Subcutaneous abdominal adipose tissue (tissue), 5 donors: ENCODE measurements at regions not wholly inside any gene's neighbourhood (a gene's known extent, or its start where the extent isn't known, plus 50 kb on each side); places are given as distances from the start of the nearest gene placed in this dataset.

Source experiments
- H3K27ac ChIP-seq: one replicate; pipeline ENCODE4 v1.7.0; 2013; ENCODE audit warnings: low read depth, mild to moderate bottlenecking, inconsistent platforms, low read length, moderate library complexity
- H3K27me3 ChIP-seq, 5 donors: one replicate each; pipeline ENCODE4 v1.7.0; 2013; ENCODE audit warnings: low read length in 5 of 5, inconsistent platforms in 1 of 5; ENCODE audit not compliant: control insufficient read depth in 5 of 5, insufficient read depth in 4 of 5
- H3K36me3 ChIP-seq, 5 donors: one replicate each; pipeline ENCODE4 v1.7.0; 2013; ENCODE audit warnings: low read length in 5 of 5; ENCODE audit not compliant: control insufficient read depth in 5 of 5, insufficient read depth in 5 of 5
- H3K4me1 ChIP-seq, 5 donors: one replicate each; pipeline ENCODE4 v1.7.0; 2013; ENCODE audit warnings: low read length in 5 of 5, mild to moderate bottlenecking in 3 of 5, moderate library complexity in 1 of 5; ENCODE audit not compliant: control insufficient read depth in 5 of 5, insufficient read depth in 5 of 5
- H3K4me3 ChIP-seq, 5 donors: one replicate each; pipeline ENCODE4 v1.7.0; 2013; ENCODE audit warnings: low read length in 5 of 5, low read depth in 1 of 5
- H3K9ac ChIP-seq, 5 donors: one replicate each; pipeline ENCODE4 v1.7.0; 2013; ENCODE audit warnings: low read length in 5 of 5, mild to moderate bottlenecking in 4 of 5, moderate library complexity in 3 of 5
- H3K9me3 ChIP-seq, 5 donors: one replicate each; pipeline ENCODE4 v1.7.0; 2013; ENCODE audit warnings: low read length in 5 of 5; ENCODE audit not compliant: control insufficient read depth in 5 of 5
- donor health status: healthy.
- donor health status: healthy.
- donor health status: healthy.
- donor health status: healthy.
- donor health status: healthy.

GRCh38 chr3:28781053-28781452, 432.4 kb upstream of the AZI2 start:
- Histone ChIP-seq H3K36me3 (no peaks in the 10 kb centered on the region), H3K9ac (no peak overlapping the region), H3K27ac (no peak overlapping the region), H3K4me1 (no peaks in the 10 kb centered on the region), H3K9me3 (no peaks in the 10 kb centered on the region), H3K4me3 (no peak overlapping the region), H3K27me3 (no peaks in the 10 kb centered on the region)

DNA sequence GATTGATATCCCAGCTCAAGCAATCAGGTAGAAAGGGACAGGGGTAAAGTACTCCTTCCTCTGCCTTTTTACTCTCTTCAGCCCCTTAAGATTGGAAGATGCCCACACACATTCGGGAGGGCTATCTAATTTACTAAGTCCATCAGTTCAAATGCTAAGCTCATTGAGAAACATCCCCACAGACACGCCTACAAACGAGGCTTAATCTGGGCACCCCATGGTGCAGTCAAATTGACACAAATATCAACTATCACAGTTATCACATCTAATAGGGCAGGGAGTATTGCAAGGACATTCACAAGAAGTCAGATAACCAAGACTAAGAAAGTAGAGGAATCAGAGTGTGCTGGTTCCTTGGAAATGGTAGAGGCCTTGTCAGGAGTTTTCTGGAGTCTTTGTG, 437.8 kb upstream of the AZI2 start:
- no peaks in the 10 kb centered on the region for H3K9me3 ChIP-seq
- no peak overlapping the region for H3K4me3 ChIP-seq
- H3K27me3 ChIP-seq: no peaks in the 10 kb centered on the region
- H3K36me3 ChIP-seq: no peaks in the 10 kb centered on the region
- H3K9ac ChIP-seq: no peak overlapping the region
- H3K4me1 ChIP-seq: no peaks in the 10 kb centered on the region
- no peak overlapping the region for H3K27ac ChIP-seq

DNA sequence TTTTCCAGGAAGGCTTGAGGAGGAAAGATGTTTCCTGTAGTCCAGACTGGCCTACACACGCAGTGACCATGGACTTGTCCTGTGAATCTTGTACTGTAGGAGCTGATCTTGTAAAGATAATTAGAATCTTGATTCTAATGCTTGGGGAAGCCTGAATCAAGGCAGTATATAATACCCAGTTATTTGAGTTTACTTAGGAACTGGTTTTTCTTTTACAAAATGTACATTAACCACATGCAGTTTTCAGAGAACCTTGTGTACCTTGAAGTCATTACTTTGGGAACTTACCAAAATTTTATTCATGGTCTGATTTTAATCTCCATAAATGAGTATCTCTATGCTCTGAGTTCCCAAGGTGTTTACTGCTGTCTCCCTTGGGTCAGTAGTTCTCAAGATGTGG, 439.9 kb upstream of the AZI2 start:
- Histone ChIP-seq H3K4me1 (no peaks in the 10 kb centered on the region), H3K4me3 (no peak overlapping the region), H3K27me3 (no peaks in the 10 kb centered on the region), H3K36me3 (no peaks in the 10 kb centered on the region), H3K27ac (no peak overlapping the region), H3K9me3 (no peaks in the 10 kb centered on the region), H3K9ac (no peak overlapping the region)

GRCh38 chr3:28791713-28792255, 443.2 kb upstream of the AZI2 start:
- H3K4me1 ChIP-seq: no peaks in the 10 kb centered on the region
- no peak overlapping the region for H3K9ac ChIP-seq
- H3K27ac ChIP-seq: no peak overlapping the region
- no peaks in the 10 kb centered on the region for H3K36me3 ChIP-seq
- H3K9me3 ChIP-seq: no peaks in the 10 kb centered on the region
- H3K27me3 ChIP-seq: no peaks in the 10 kb centered on the region
- no peak overlapping the region for H3K4me3 ChIP-seq

DNA sequence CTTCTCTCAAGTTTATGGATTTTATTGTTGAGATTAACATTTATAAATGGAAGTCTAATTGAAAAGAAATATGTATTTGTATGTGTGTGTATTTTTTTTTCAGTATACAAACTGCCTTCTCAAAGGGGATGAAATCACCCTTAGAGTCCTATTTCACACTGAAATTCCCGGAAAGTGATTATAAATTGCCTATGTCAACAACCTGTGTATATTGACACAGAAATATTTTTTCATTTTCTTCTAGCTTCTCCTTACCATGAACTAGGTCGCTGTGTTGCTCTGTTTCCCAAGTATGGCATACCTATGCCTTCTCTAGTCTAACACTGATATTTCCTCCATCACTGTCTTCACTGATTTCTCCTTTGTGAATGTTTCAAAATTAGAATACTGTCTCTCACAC, 444.0 kb upstream of the AZI2 start:
- no peaks in the 10 kb centered on the region for H3K9me3 ChIP-seq
- H3K4me1 ChIP-seq: no peaks in the 10 kb centered on the region
- no peak overlapping the region for H3K4me3 ChIP-seq
- H3K36me3 ChIP-seq: no peaks in the 10 kb centered on the region
- H3K9ac ChIP-seq: no peak overlapping the region
- no peaks in the 10 kb centered on the region for H3K27me3 ChIP-seq
- no peak overlapping the region for H3K27ac ChIP-seq

GRCh38 chr3:28799084-28799483, 450.5 kb upstream of the AZI2 start:
- no peaks in the 10 kb centered on the region for H3K4me1 ChIP-seq
- no peaks in the 10 kb centered on the region for H3K9me3 ChIP-seq
- no peak overlapping the region for H3K4me3 ChIP-seq
- no peak overlapping the region for H3K9ac ChIP-seq
- no peaks in the 10 kb centered on the region for H3K36me3 ChIP-seq
- H3K27ac ChIP-seq: no peak overlapping the region
- H3K27me3 ChIP-seq: no peaks in the 10 kb centered on the region

- no peak overlapping the region for H3K27ac ChIP-seq
- no peaks in the 10 kb centered on the region for H3K4me1 ChIP-seq
- H3K9me3 ChIP-seq: no peaks in the 10 kb centered on the region
- no peak overlapping the region for H3K4me3 ChIP-seq
- H3K9ac ChIP-seq: no peak overlapping the region
- no peaks in the 10 kb centered on the region for H3K27me3 ChIP-seq
- H3K36me3 ChIP-seq: no peaks in the 10 kb centered on the region
Measured at GRCh38 chr3:28800203-28800602, 451.6 kb upstream of the AZI2 start.

- Histone ChIP-seq H3K4me1 (no peaks in the 10 kb centered on the region), H3K4me3 (no peak overlapping the region), H3K9ac (no peak overlapping the region), H3K27me3 (no peaks in the 10 kb centered on the region), H3K36me3 (no peaks in the 10 kb centered on the region), H3K9me3 (no peaks in the 10 kb centered on the region), H3K27ac (no peak overlapping the region)
Measured at GRCh38 chr3:28808068-28808467, 459.4 kb upstream of the AZI2 start.

- Histone ChIP-seq H3K27ac (no peak overlapping the region), H3K9ac (no peak overlapping the region), H3K27me3 (no peaks in the 10 kb centered on the region), H3K4me1 (no peaks in the 10 kb centered on the region), H3K36me3 (no peaks in the 10 kb centered on the region), H3K9me3 (peaks cover 0 to 3% (median 0%) of the 10 kb centered on the region in 5 donors), H3K4me3 (no peak overlapping the region)
Measured at GRCh38 chr3:28816017-28816416, 464.9 kb upstream of the RBMS3 start.

GRCh38 chr3:28824316-28824715, 456.6 kb upstream of the RBMS3 start:
- H3K4me1 ChIP-seq: no peaks in the 10 kb centered on the region
- no peak overlapping the region for H3K9ac ChIP-seq
- H3K4me3 ChIP-seq: no peak overlapping the region
- no peaks in the 10 kb centered on the region for H3K27me3 ChIP-seq
- no peaks in the 10 kb centered on the region for H3K36me3 ChIP-seq
- H3K9me3 ChIP-seq: no peaks in the 10 kb centered on the region
- no peak overlapping the region for H3K27ac ChIP-seq

DNA sequence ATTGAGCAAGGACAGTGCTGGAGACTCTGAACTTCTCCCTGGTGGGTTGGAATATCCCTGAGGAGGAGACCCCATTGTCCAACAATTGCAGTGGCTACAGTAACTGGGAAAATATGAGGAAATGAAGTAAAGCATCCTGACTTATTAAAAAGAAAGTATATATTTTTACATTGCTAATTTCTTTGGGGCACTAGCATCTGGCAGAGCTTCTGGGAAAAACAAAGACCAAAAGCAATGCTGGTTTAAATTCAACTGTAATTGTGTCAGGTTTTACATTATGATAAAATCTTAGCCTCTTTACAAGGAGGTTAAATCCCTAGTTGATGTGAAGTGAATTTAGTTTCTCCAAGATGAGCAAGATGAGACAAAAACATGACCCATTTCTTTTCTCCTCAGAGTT, 454.0 kb upstream of the RBMS3 start:
- Histone ChIP-seq H3K9me3 (peaks cover 0 to 3% (median 0%) of the 10 kb centered on the region in 5 donors), H3K4me1 (no peaks in the 10 kb centered on the region), H3K9ac (no peak overlapping the region), H3K36me3 (no peaks in the 10 kb centered on the region), H3K27ac (no peak overlapping the region), H3K4me3 (no peak overlapping the region), H3K27me3 (no peaks in the 10 kb centered on the region)
